HCT116 (cell line): ENCODE measurements at regions not wholly inside any gene's neighbourhood (a gene's known extent, or its start where the extent isn't known, plus 50 kb on each side); places are given as distances from the start of the nearest gene placed in this dataset.

Source experiments
- ATAC-seq: fragments of 200-7000 bp; cut with Tn5 transposase; 2 replicates; pipeline ENCODE4 v1.9.1; 2020; ENCODE audit warnings: mild to moderate bottlenecking, moderate library complexity
- BruUV-seq: library from RNA; stranded (reverse); fragments of 400-500 nt; replicated peaks from 2 replicates; lab custom pipeline; 2021; lab: Mats Ljungman, UMichigan
- CTCF ChIA-PET: fragments of 300-600 bp; sonication (Branson Sonifier 250); formaldehyde crosslinking; loops from one replicate; lab custom pipeline; 2021; ENCODE audit warnings: antibody characterized with exemption; lab: Charles Lee
- POLR2A ChIA-PET: fragments of 300-600, 350-600 bp; sonication (Branson Sonifier 250); formaldehyde crosslinking; loops from one replicate; lab custom pipeline; 2021; ENCODE audit warnings: antibody characterized with exemption; lab: Charles Lee
- RAD21 ChIA-PET, 2 experiments: fragments of 300-600 bp; sonication (Branson Sonifier 250); formaldehyde crosslinking; loops; one replicate each; lab custom pipeline; 2023; ENCODE audit warnings: low total read pairs in 2 of 2; ENCODE audit not compliant: uncharacterized antibody in 2 of 2, unreplicated experiment in 2 of 2, low non-redundant PET in 1 of 2; lab: Charles Lee
- DNase-seq: peaks from one replicate; pipeline ENCODE4 v3.0.0-alpha.2; 2010; ENCODE audit warnings: low read depth, low spot score
- H2AFZ ChIP-seq: fragments of 200-600 bp; shearing (Covaris generic), sonication (generic); 2 replicates; pipeline ENCODE4 v1.6.1; 2017; ENCODE audit warnings: low read depth, mixed run types, mixed read lengths, antibody characterized with exemption, low read length; ENCODE audit not compliant: poor library complexity, severe bottlenecking
- H3K27ac ChIP-seq: 2 replicates; pipeline ENCODE4 v1.5.1; 2012; ENCODE audit warnings: low read depth, low read length
- H3K27me3 ChIP-seq: fragments of 200-600 bp; sonication (generic); 2 replicates; pipeline ENCODE4 v1.6.1; 2016; ENCODE audit warnings: mixed run types, low read length, mixed read lengths; ENCODE audit not compliant: insufficient read depth
- H3K36me3 ChIP-seq, 2 experiments: fragments of 200-500 bp in 1 of 2; fragments of 200-600 bp in 1 of 2; sonication (Bioruptor generic) in 1 of 2; sonication (generic) in 1 of 2; 2 replicates each; pipeline versions ENCODE4 v1.5.1 to v1.6.1; 2014 to 2016; ENCODE audit warnings: low read length in 2 of 2, inconsistent platforms in 1 of 2, mixed read lengths in 1 of 2, mixed run types in 1 of 2; ENCODE audit not compliant: insufficient read depth in 2 of 2, control insufficient read depth in 1 of 2
- H3K4me1 ChIP-seq, 2 experiments: fragments of 200-600 bp in 1 of 2; sonication (generic) in 1 of 2; 2 replicates each; pipeline versions ENCODE4 v1.5.1 to v1.6.1; 2012 to 2017; ENCODE audit warnings: low read length in 2 of 2, inconsistent platforms in 1 of 2, mild to moderate bottlenecking in 1 of 2, mixed read lengths in 1 of 2, mixed run types in 1 of 2, moderate library complexity in 1 of 2; ENCODE audit not compliant: insufficient read depth in 2 of 2, control insufficient read depth in 1 of 2
- H3K4me2 ChIP-seq: fragments of 200-600 bp; sonication (generic); 2 replicates; pipeline ENCODE4 v1.6.1; 2017; ENCODE audit warnings: mixed run types, low read length, mixed read lengths
- H3K4me3 ChIP-seq, 2 experiments: fragments of 200-600 bp in 1 of 2; sonication (generic) in 1 of 2; replicated peaks in 1 of 2; 2 replicates each; pipeline ENCODE4 v1.5.1; 2011 to 2016; ENCODE audit warnings: low read length in 2 of 2, control low read depth in 1 of 2, low read depth in 1 of 2, mild to moderate bottlenecking in 1 of 2, mixed read lengths in 1 of 2, mixed run types in 1 of 2
- H3K79me2 ChIP-seq: fragments of 200-600 bp; sonication (generic); 2 replicates; pipeline ENCODE4 v1.6.1; 2017; ENCODE audit warnings: mild to moderate bottlenecking, mixed run types, low read length, moderate library complexity, mixed read lengths; ENCODE audit not compliant: insufficient read depth
- H3K9ac ChIP-seq: fragments of 200-600 bp; sonication (generic); 2 replicates; pipeline ENCODE4 v1.6.1; 2016; ENCODE audit warnings: low read length, mixed read lengths
- H3K9me2 ChIP-seq: fragments of 200-600 bp; sonication (generic), shearing (Covaris generic); 2 replicates; pipeline ENCODE4 v1.6.1; 2017; ENCODE audit warnings: mixed run types, mild to moderate bottlenecking, moderate library complexity; ENCODE audit not compliant: insufficient read depth
- H3K9me3 ChIP-seq, 2 experiments: fragments of 200-500 bp in 1 of 2; fragments of 200-600 bp in 1 of 2; sonication (Bioruptor generic) in 1 of 2; sonication (generic) in 1 of 2; 2 replicates each; pipeline ENCODE4 v1.6.1; 2014 to 2017; ENCODE audit warnings: low read length in 2 of 2, mixed read lengths in 2 of 2, inconsistent platforms in 1 of 2, low read depth in 1 of 2, mild to moderate bottlenecking in 1 of 2, mixed run types in 1 of 2, moderate library complexity in 1 of 2; ENCODE audit not compliant: control insufficient read depth in 1 of 2, insufficient read depth in 1 of 2
- H4K20me1 ChIP-seq: fragments of 200-600 bp; sonication (generic), shearing (Covaris generic); 2 replicates; pipeline ENCODE4 v1.6.1; 2017; ENCODE audit warnings: mixed run types, mild to moderate bottlenecking, moderate library complexity; ENCODE audit not compliant: insufficient read depth
- CBX3 ChIP-seq: IDR thresholded peaks from 2 replicates; pipeline ENCODE4 v1.6.1; 2012; ENCODE audit warnings: low read depth
- CTCF ChIP-seq, 3 experiments: fragments of 200-600 bp in 1 of 3; sonication (generic) in 1 of 3; IDR thresholded peaks in 2 of 3; conservative IDR thresholded peaks in 1 of 3; 2 replicates each; pipeline ENCODE4 v1.5.1; 2012 to 2017; ENCODE audit warnings: low read depth in 2 of 3, low read length in 2 of 3, antibody characterized with exemption in 1 of 3, borderline replicate concordance in 1 of 3, control low read depth in 1 of 3, mild to moderate bottlenecking in 1 of 3, mixed read lengths in 1 of 3, mixed run types in 1 of 3, moderate library complexity in 1 of 3; ENCODE audit not compliant: insufficient read depth in 1 of 3
- EGR1 ChIP-seq: IDR thresholded peaks from 2 replicates; pipeline ENCODE4 v1.6.1; 2012; ENCODE audit warnings: low read depth
- ELF1 ChIP-seq: IDR thresholded peaks from 2 replicates; pipeline ENCODE4 v1.6.1; 2012; ENCODE audit warnings: low read depth, borderline replicate concordance
- EZH2 ChIP-seq: fragments of 200-600 bp; sonication (generic); IDR thresholded peaks from 2 replicates; pipeline ENCODE4 v1.6.1; 2017; ENCODE audit warnings: antibody characterized with exemption, mixed run types
- EZH2phosphoT487 ChIP-seq: fragments of 200-600 bp; IDR thresholded peaks from 2 replicates; pipeline ENCODE4 v1.6.1; 2018; ENCODE audit warnings: antibody characterized with exemption, borderline replicate concordance
- FOSL1 ChIP-seq: IDR thresholded peaks from 2 replicates; pipeline ENCODE4 v1.6.1; 2012; ENCODE audit warnings: low read depth
- JUND ChIP-seq: IDR thresholded peaks from 2 replicates; pipeline ENCODE4 v1.6.1; 2012
- POLR2A ChIP-seq: IDR thresholded peaks from 2 replicates; pipeline ENCODE4 v1.7.0; 2011; ENCODE audit warnings: borderline replicate concordance; ENCODE audit not compliant: insufficient read depth, insufficient read length; ENCODE audit errors: extremely low read depth
- POLR2AphosphoS5 ChIP-seq: IDR thresholded peaks from 2 replicates; pipeline ENCODE4 v1.6.1; 2011; ENCODE audit warnings: mild to moderate bottlenecking, low read depth, low read length, moderate library complexity
- RAD21 ChIP-seq: IDR thresholded peaks from 2 replicates; pipeline ENCODE4 v1.6.1; 2012; ENCODE audit warnings: low read depth, mild to moderate bottlenecking
- REST ChIP-seq: IDR thresholded peaks from 2 replicates; pipeline ENCODE4 v1.6.1; 2012; ENCODE audit warnings: low read depth
- SIN3A ChIP-seq: IDR thresholded peaks from 2 replicates; pipeline ENCODE4 v1.6.1; 2012; ENCODE audit warnings: low read depth
- SP1 ChIP-seq: IDR thresholded peaks from 2 replicates; pipeline ENCODE4 v1.6.1; 2012; ENCODE audit warnings: low read depth
- TCF7L2 ChIP-seq: IDR thresholded peaks from 2 replicates; pipeline ENCODE4 v1.7.0; 2011; ENCODE audit warnings: borderline replicate concordance, inconsistent platforms; ENCODE audit not compliant: insufficient read depth, insufficient read length; ENCODE audit errors: extremely low read depth
- YY1 ChIP-seq: IDR thresholded peaks from 2 replicates; pipeline ENCODE4 v1.6.1; 2011; ENCODE audit warnings: low read length, low read depth, moderate library complexity, mild to moderate bottlenecking; ENCODE audit not compliant: insufficient replicate concordance; ENCODE audit errors: extremely low read depth
- ZNF274 ChIP-seq: fragments of 200-500 bp; sonication (Bioruptor generic); IDR thresholded peaks from 2 replicates; pipeline ENCODE4 v1.6.1; 2014; ENCODE audit warnings: mild to moderate bottlenecking, low read depth, low read length, inconsistent platforms
- intact Hi-C: fragments of 100-400 bp; cut with micrococcal nuclease; formaldehyde crosslinking; loops from 2 replicates; pipeline ENCODE4 v1.10.0; 2022

DNA sequence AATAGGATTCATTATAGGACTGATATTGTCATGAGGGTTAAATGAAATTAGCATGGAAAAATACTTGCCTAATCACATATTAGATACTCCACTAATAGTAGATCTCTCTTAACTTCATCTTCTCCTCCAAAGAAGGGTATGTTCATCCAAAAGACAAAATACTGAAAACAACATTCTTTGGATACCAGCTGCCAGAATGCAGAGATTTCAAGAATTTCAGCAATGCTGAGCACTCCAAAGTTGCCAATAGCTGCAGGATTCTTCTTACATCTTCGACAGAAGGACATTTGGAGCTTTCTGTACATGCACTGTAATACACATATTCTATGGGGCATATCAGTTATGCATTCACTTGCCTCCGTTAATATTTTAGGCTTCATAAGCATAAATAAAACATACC lies 436.5 kb downstream of the HAPSTR1 start:
- RAD21 ChIA-PET = no interaction called here
- CTCF ChIA-PET = no interaction called here
- Histone ChIP-seq H3K4me2 (no peak overlapping the region), H3K9me3 (no peaks in the 10 kb centered on the region), H3K9me2 (no peaks in the 10 kb centered on the region), H2AFZ (no peak overlapping the region), H3K4me3 (no peak overlapping the region), H3K27me3 (peaks cover 9% of the 10 kb centered on the region; the same call in 1 of the 2 replicates), H3K36me3 (no peaks in the 10 kb centered on the region), H4K20me1 (no peaks in the 10 kb centered on the region), H3K4me1 (no peaks in the 10 kb centered on the region), H3K27ac (no peak overlapping the region), H3K9ac (no peak overlapping the region), H3K79me2 (no peaks in the 10 kb centered on the region)
- no TSS peak for BruUV-seq
- intact Hi-C loops = no loop called here
- ATAC-seq = no peak
- no peak for TF ChIP-seq POLR2A
- no peak for TF ChIP-seq EZH2phosphoT487
- no peak for TF ChIP-seq CTCF (IDR thresholded peaks at IDR 0.05 in 2 of 3, conservative IDR thresholded peaks at IDR 0.05 in 1 of 3; ENCODE audit: borderline replicate concordance in 1 of 3, insufficient read depth in 1 of 3, low read depth in 2 of 3, low read length in 2 of 3)
- TF ChIP-seq ELF1 = no peak
- TF ChIP-seq SP1 = no peak
- no peak for TF ChIP-seq TCF7L2
- TF ChIP-seq RAD21 = no peak
- TF ChIP-seq JUND = no peak
- TF ChIP-seq EZH2 = no peak
- no peak for TF ChIP-seq YY1
- TF ChIP-seq EGR1 = no peak
- TF ChIP-seq SIN3A = no peak
- TF ChIP-seq REST = no peak
- TF ChIP-seq CBX3 = no peak
- no peak for TF ChIP-seq FOSL1
- no peak for TF ChIP-seq ZNF274
- no peak for TF ChIP-seq POLR2AphosphoS5
- no peak for DNase-seq
- POLR2A ChIA-PET = no interaction called here
